ENCODE measurements at regions not wholly inside any gene's neighbourhood (a gene's known extent, or its start where the extent isn't known, plus 50 kb on each side); places are given as distances from the start of the nearest gene placed in this dataset.

GRCh38 chr2:9761577-9761976, 81.7 kb upstream of the TAF1B start:
- TF ChIP-seq SP1 (IDR thresholded peaks at IDR 0.05) = no peak
- no peak for TF ChIP-seq SUZ12 (IDR thresholded peaks at IDR 0.05)
- no peak for TF ChIP-seq HDGF (IDR thresholded peaks at IDR 0.05; ENCODE audit: borderline replicate concordance)
- no peak for TF ChIP-seq FOXM1 (IDR thresholded peaks at IDR 0.05; ENCODE audit: borderline replicate concordance)
- no peak for TF ChIP-seq TARDBP (IDR thresholded peaks at IDR 0.05)
- TF ChIP-seq ZNF384 (IDR thresholded peaks at IDR 0.05) = no peak
- CTCF ChIA-PET = interaction anchor here (1.2 kb wide), 1 partner anchor 9 kb away, joined by 3 read pairs; no protein-coding TSS in a partner anchor
- no peak for DNase-seq (ENCODE audit: extremely low spot score)
- POLR2A ChIA-PET = no interaction called here

GRCh38 chr2:9762164-9762563, 81.1 kb upstream of the TAF1B start:
- DNase-seq (ENCODE audit: extremely low spot score) = no peak
- CTCF ChIA-PET = interaction anchor here (1.2 kb wide), 1 partner anchor 9 kb away, joined by 3 read pairs; no protein-coding TSS in a partner anchor
- TF ChIP-seq L3MBTL2 (conservative IDR thresholded peaks at IDR 0.05) = no peak
- TF ChIP-seq ZNF384 (IDR thresholded peaks at IDR 0.05) = no peak
- TF ChIP-seq FOXK2 (IDR thresholded peaks at IDR 0.05) = no peak
- no peak for TF ChIP-seq CTBP1 (IDR thresholded peaks at IDR 0.05; ENCODE audit: borderline replicate concordance)
- no peak for TF ChIP-seq SUZ12 (IDR thresholded peaks at IDR 0.05)
- TF ChIP-seq HDGF (IDR thresholded peaks at IDR 0.05; ENCODE audit: borderline replicate concordance) = no peak
- no peak for TF ChIP-seq ARNT (IDR thresholded peaks at IDR 0.05)
- TF ChIP-seq LEF1 (IDR thresholded peaks at IDR 0.05; ENCODE audit: borderline replicate concordance) = no peak
- no peak for TF ChIP-seq TARDBP (IDR thresholded peaks at IDR 0.05)
- no peak for TF ChIP-seq ELF4 (IDR thresholded peaks at IDR 0.05)
- TF ChIP-seq NFRKB (IDR thresholded peaks at IDR 0.05) = no peak
- no peak for TF ChIP-seq PKNOX1 (IDR thresholded peaks at IDR 0.05)
- no peak for TF ChIP-seq FOXM1 (IDR thresholded peaks at IDR 0.05; ENCODE audit: borderline replicate concordance)
- TF ChIP-seq SP1 (IDR thresholded peaks at IDR 0.05) = no peak
- TF ChIP-seq BHLHE40 (IDR thresholded peaks at IDR 0.05; ENCODE audit: borderline replicate concordance) = no peak
- TF ChIP-seq FOXA1 (IDR thresholded peaks at IDR 0.05) = no peak
- POLR2A ChIA-PET = no interaction called here

- POLR2A ChIA-PET = no interaction called here
- no peak for DNase-seq (ENCODE audit: extremely low spot score)
- CTCF ChIA-PET = no interaction called here
- TF ChIP-seq NFRKB (IDR thresholded peaks at IDR 0.05) (no peak), FOXK2 (IDR thresholded peaks at IDR 0.05) (no peak), ZNF384 (IDR thresholded peaks at IDR 0.05) (no peak), BHLHE40 (IDR thresholded peaks at IDR 0.05; ENCODE audit: borderline replicate concordance) (no peak), PKNOX1 (IDR thresholded peaks at IDR 0.05) (no peak), LEF1 (IDR thresholded peaks at IDR 0.05; ENCODE audit: borderline replicate concordance) (no peak), ELF4 (IDR thresholded peaks at IDR 0.05) (no peak), CTBP1 (IDR thresholded peaks at IDR 0.05; ENCODE audit: borderline replicate concordance) (no peak), FOXM1 (IDR thresholded peaks at IDR 0.05; ENCODE audit: borderline replicate concordance) (no peak), FOXA1 (IDR thresholded peaks at IDR 0.05) (no peak), SP1 (IDR thresholded peaks at IDR 0.05) (no peak), L3MBTL2 (conservative IDR thresholded peaks at IDR 0.05) (no peak), ARNT (IDR thresholded peaks at IDR 0.05) (no peak), TARDBP (IDR thresholded peaks at IDR 0.05) (no peak), HDGF (IDR thresholded peaks at IDR 0.05; ENCODE audit: borderline replicate concordance) (no peak), SUZ12 (IDR thresholded peaks at IDR 0.05) (no peak)
Observed at GRCh38 chr2:9762941-9763340, 80.3 kb upstream of the TAF1B start.

GRCh38 chr2:9763356-9764152, 79.7 kb upstream of the TAF1B start:
- CTCF ChIA-PET = no interaction called here
- POLR2A ChIA-PET = no interaction called here
- TF ChIP-seq SP1 (IDR thresholded peaks at IDR 0.05) (no peak), L3MBTL2 (conservative IDR thresholded peaks at IDR 0.05) (no peak), FOXK2 (IDR thresholded peaks at IDR 0.05) (no peak), FOXM1 (IDR thresholded peaks at IDR 0.05; ENCODE audit: borderline replicate concordance) (no peak), SUZ12 (IDR thresholded peaks at IDR 0.05) (no peak), FOXA1 (IDR thresholded peaks at IDR 0.05) (no peak), HDGF (IDR thresholded peaks at IDR 0.05; ENCODE audit: borderline replicate concordance) (no peak), PKNOX1 (IDR thresholded peaks at IDR 0.05) (no peak), ELF4 (IDR thresholded peaks at IDR 0.05) (no peak), BHLHE40 (IDR thresholded peaks at IDR 0.05; ENCODE audit: borderline replicate concordance) (no peak), CTBP1 (IDR thresholded peaks at IDR 0.05; ENCODE audit: borderline replicate concordance) (no peak), TARDBP (IDR thresholded peaks at IDR 0.05) (no peak), LEF1 (IDR thresholded peaks at IDR 0.05; ENCODE audit: borderline replicate concordance) (no peak), ZNF384 (IDR thresholded peaks at IDR 0.05) (no peak), NFRKB (IDR thresholded peaks at IDR 0.05) (no peak), ARNT (IDR thresholded peaks at IDR 0.05) (no peak)
- DNase-seq (ENCODE audit: extremely low spot score) = no peak

GRCh38 chr2:9764153-9764778, 79.0 kb upstream of the TAF1B start:
- DNase-seq (ENCODE audit: extremely low spot score) = no peak
- no peak for TF ChIP-seq FOXK2 (IDR thresholded peaks at IDR 0.05)
- TF ChIP-seq NFRKB (IDR thresholded peaks at IDR 0.05) = no peak
- no peak for TF ChIP-seq FOXM1 (IDR thresholded peaks at IDR 0.05; ENCODE audit: borderline replicate concordance)
- no peak for TF ChIP-seq HDGF (IDR thresholded peaks at IDR 0.05; ENCODE audit: borderline replicate concordance)
- TF ChIP-seq FOXA1 (IDR thresholded peaks at IDR 0.05) = no peak
- TF ChIP-seq SP1 (IDR thresholded peaks at IDR 0.05) = no peak
- no peak for TF ChIP-seq SUZ12 (IDR thresholded peaks at IDR 0.05)
- no peak for TF ChIP-seq ELF4 (IDR thresholded peaks at IDR 0.05)
- TF ChIP-seq TARDBP (IDR thresholded peaks at IDR 0.05) = no peak
- TF ChIP-seq ARNT (IDR thresholded peaks at IDR 0.05) = no peak
- TF ChIP-seq LEF1 (IDR thresholded peaks at IDR 0.05; ENCODE audit: borderline replicate concordance) = no peak
- POLR2A ChIA-PET = no interaction called here
- CTCF ChIA-PET = no interaction called here

All from HEK293T (cell line).